NCI-H1092 (cell line): ENCODE measurements at regions not wholly inside any gene's neighbourhood (a gene's known extent, or its start where the extent isn't known, plus 50 kb on each side); places are given as distances from the start of the nearest gene placed in this dataset.
"Not testable (repeated sequence)": the region's sequence is repeated elsewhere in the genome, so short reads cannot be mapped to it uniquely, and the experiment has no call there.

Experiments
- DNase-seq: peaks from one replicate; lab custom pipeline; 2025; lab: John Stamatoyannopoulos, UW

- no peak for DNase-seq
These were observed 884.5 kb upstream of the GJE1 start for GRCh38 chr6:141248021-141248799.

- no peak for DNase-seq
These were observed 888.4 kb upstream of the GJE1 start for GRCh38 chr6:141244366-141244765.

- DNase-seq, result no peak
These were observed 889.8 kb upstream of the GJE1 start for GRCh38 chr6:141242957-141243356.

GRCh38 chr6:141229296-141229695 lies 903.4 kb upstream of the GJE1 start:
- DNase-seq, result no peak

- DNase-seq, result no peak
These were observed 914.1 kb upstream of the GJE1 start for GRCh38 chr6:141218583-141218982.

GRCh38 chr6:141216726-141217125 lies 916.0 kb upstream of the GJE1 start:
- DNase-seq, result no peak

GRCh38 chr6:141212296-141212695 lies 920.4 kb upstream of the GJE1 start:
- DNase-seq, result no peak

- DNase-seq, result no peak
These were observed 920.9 kb upstream of the GJE1 start for GRCh38 chr6:141211845-141212244.

GRCh38 chr6:141210901-141211300 lies 921.8 kb upstream of the GJE1 start:
- DNase-seq, result no peak

- no peak for DNase-seq
These were observed 922.8 kb upstream of the GJE1 start for GRCh38 chr6:141209890-141210289.

- no peak for DNase-seq
These were observed 924.6 kb upstream of the GJE1 start for GRCh38 chr6:141208101-141208500.

GRCh38 chr6:141203902-141204575 lies 928.7 kb upstream of the GJE1 start:
- no peak for DNase-seq

GRCh38 chr6:141202626-141203025 lies 930.1 kb upstream of the GJE1 start:
- DNase-seq, result no peak

- DNase-seq, result no peak
These were observed 933.7 kb upstream of the GJE1 start for GRCh38 chr6:141199074-141199473.

GRCh38 chr6:141195251-141195832 lies 937.4 kb upstream of the GJE1 start:
- DNase-seq, result no peak

GRCh38 chr6:141183368-141183767 lies 949.4 kb upstream of the GJE1 start:
- no peak for DNase-seq

GRCh38 chr6:141175458-141175857 lies 957.3 kb upstream of the GJE1 start:
- DNase-seq, result not testable (repeated sequence)

GRCh38 chr6:141174932-141175331 lies 957.8 kb upstream of the GJE1 start:
- DNase-seq, result no peak

GRCh38 chr6:141173529-141173928 lies 959.2 kb upstream of the GJE1 start:
- no peak for DNase-seq

- no peak for DNase-seq
These were observed 963.3 kb upstream of the GJE1 start for GRCh38 chr6:141169419-141169818.

- no peak for DNase-seq
These were observed 964.8 kb upstream of the GJE1 start for GRCh38 chr6:141167945-141168344.

GRCh38 chr6:141165002-141165665 lies 967.6 kb upstream of the GJE1 start:
- DNase-seq, result no peak
